ENCODE measurements at regions not wholly inside any gene's neighbourhood (a gene's known extent, or its start where the extent isn't known, plus 50 kb on each side); places are given as distances from the start of the nearest gene placed in this dataset.

GRCh38 chr13:84961023-84961422 lies 838.2 kb downstream of the SLITRK6 start:
- no peaks in the 10 kb centered on the region for H3K27me3 ChIP-seq (replicated peaks; ENCODE audit: insufficient read depth, low read depth, low read length, poor library complexity)
- BruUV-seq (replicated peaks) = no TSS peak

GRCh38 chr13:84959818-84960217 lies 839.4 kb downstream of the SLITRK6 start:
- no peak overlapping the region for H3K4me3 ChIP-seq (ENCODE audit: low read depth, low read length, poor library complexity, severe bottlenecking)
- TF ChIP-seq CTCF (conservative IDR thresholded peaks at IDR 0.05; ENCODE audit: low read depth, low read length) = no peak
- intact Hi-C loops (cut with micrococcal nuclease; ENCODE audit: unreplicated experiment) = no loop called here
- no peak for DNase-seq (ENCODE audit: low spot score)
- no peaks in the 10 kb centered on the region for H3K4me1 ChIP-seq (ENCODE audit: insufficient read depth, low read length, poor library complexity, severe bottlenecking)
- no peak overlapping the region for H3K27ac ChIP-seq (ENCODE audit: low read depth, low read length, poor library complexity, severe bottlenecking)
- no peaks in the 10 kb centered on the region for H3K9me3 ChIP-seq (ENCODE audit: low read depth, low read length, poor library complexity, severe bottlenecking)
- ChIA-PET POLR2A (ENCODE audit: low non-redundant PET) (no interaction called here), CTCF (no interaction called here)
- BruUV-seq (replicated peaks) = no TSS peak
- no peaks in the 10 kb centered on the region for H3K36me3 ChIP-seq (ENCODE audit: insufficient read depth, low read length, poor library complexity, severe bottlenecking)
- no peaks in the 10 kb centered on the region for H3K27me3 ChIP-seq (replicated peaks; ENCODE audit: insufficient read depth, low read depth, low read length, poor library complexity)

More at GRCh38 chr13:84961023-84961422, 838.2 kb downstream of the SLITRK6 start:
- POLR2A ChIA-PET (ENCODE audit: low non-redundant PET) = no interaction called here
- intact Hi-C loops (cut with micrococcal nuclease; ENCODE audit: unreplicated experiment) = no loop called here
- DNase-seq (ENCODE audit: low spot score) = no peak
- no peak for TF ChIP-seq CTCF (conservative IDR thresholded peaks at IDR 0.05; ENCODE audit: low read depth, low read length)
- no peak for TF ChIP-seq EZH2 (IDR thresholded peaks at IDR 0.05; ENCODE audit: borderline replicate concordance, low read depth, low read length, poor library complexity, severe bottlenecking)
- no peaks in the 10 kb centered on the region for H3K9me3 ChIP-seq (ENCODE audit: low read depth, low read length, poor library complexity, severe bottlenecking)
- no peaks in the 10 kb centered on the region for H3K4me1 ChIP-seq (ENCODE audit: insufficient read depth, low read length, poor library complexity, severe bottlenecking)
- no peak overlapping the region for H3K27ac ChIP-seq (ENCODE audit: low read depth, low read length, poor library complexity, severe bottlenecking)
- CTCF ChIA-PET = no interaction called here
- H3K4me3 ChIP-seq (ENCODE audit: low read depth, low read length, poor library complexity, severe bottlenecking) = no peak overlapping the region
- no peaks in the 10 kb centered on the region for H3K36me3 ChIP-seq (ENCODE audit: insufficient read depth, low read length, poor library complexity, severe bottlenecking)

DNA sequence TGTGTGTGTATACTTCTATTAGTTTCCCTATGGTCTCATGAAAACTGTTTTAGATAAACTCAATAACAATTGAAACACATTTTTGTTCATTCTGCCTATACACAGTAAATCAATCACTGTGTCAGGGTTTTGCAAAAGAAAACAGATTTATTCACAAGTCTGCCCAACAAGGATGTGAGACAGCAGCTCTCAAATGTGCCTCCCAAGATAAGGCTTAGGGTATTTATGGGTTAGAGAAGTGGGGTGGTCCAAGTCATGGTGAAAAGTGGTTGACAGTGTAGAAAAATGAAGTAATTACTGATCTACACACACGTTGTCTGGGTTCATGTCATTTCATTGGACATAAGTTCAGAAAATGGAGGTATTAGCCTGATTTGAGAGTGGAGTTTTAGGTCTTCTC lies 844.6 kb downstream of the SLITRK6 start:
- intact Hi-C loops (cut with micrococcal nuclease; ENCODE audit: unreplicated experiment) = no loop called here
- no peaks in the 10 kb centered on the region for H3K4me1 ChIP-seq (ENCODE audit: insufficient read depth, low read length, poor library complexity, severe bottlenecking)
- H3K27ac ChIP-seq (ENCODE audit: low read depth, low read length, poor library complexity, severe bottlenecking) = no peak overlapping the region
- no peaks in the 10 kb centered on the region for H3K27me3 ChIP-seq (replicated peaks; ENCODE audit: insufficient read depth, low read depth, low read length, poor library complexity)
- no peak overlapping the region for H3K4me3 ChIP-seq (ENCODE audit: low read depth, low read length, poor library complexity, severe bottlenecking)
- DNase-seq (ENCODE audit: low spot score) = no peak
- H3K9me3 ChIP-seq (ENCODE audit: low read depth, low read length, poor library complexity, severe bottlenecking) = no peaks in the 10 kb centered on the region
- POLR2A ChIA-PET (ENCODE audit: low non-redundant PET) = no interaction called here
- TF ChIP-seq CTCF (conservative IDR thresholded peaks at IDR 0.05; ENCODE audit: low read depth, low read length) = no peak
- TF ChIP-seq EZH2 (IDR thresholded peaks at IDR 0.05; ENCODE audit: borderline replicate concordance, low read depth, low read length, poor library complexity, severe bottlenecking) = no peak
- no peaks in the 10 kb centered on the region for H3K36me3 ChIP-seq (ENCODE audit: insufficient read depth, low read length, poor library complexity, severe bottlenecking)
- CTCF ChIA-PET = no interaction called here
- BruUV-seq (replicated peaks) = no TSS peak
